ENCODE measurements at regions not wholly inside any gene's neighbourhood (a gene's known extent, or its start where the extent isn't known, plus 50 kb on each side); places are given as distances from the start of the nearest gene placed in this dataset.

- ATAC-seq: no peak
- no peak for DNase-seq
- H3K27me3 ChIP-seq: no peaks in the 10 kb centered on the region
- no peaks in the 10 kb centered on the region for H3K9me3 ChIP-seq
- no peaks in the 10 kb centered on the region for H3K36me3 ChIP-seq
- H3K27ac ChIP-seq: no peak overlapping the region
- H3K4me3 ChIP-seq: no peak overlapping the region
- TF ChIP-seq, protein P1, sequence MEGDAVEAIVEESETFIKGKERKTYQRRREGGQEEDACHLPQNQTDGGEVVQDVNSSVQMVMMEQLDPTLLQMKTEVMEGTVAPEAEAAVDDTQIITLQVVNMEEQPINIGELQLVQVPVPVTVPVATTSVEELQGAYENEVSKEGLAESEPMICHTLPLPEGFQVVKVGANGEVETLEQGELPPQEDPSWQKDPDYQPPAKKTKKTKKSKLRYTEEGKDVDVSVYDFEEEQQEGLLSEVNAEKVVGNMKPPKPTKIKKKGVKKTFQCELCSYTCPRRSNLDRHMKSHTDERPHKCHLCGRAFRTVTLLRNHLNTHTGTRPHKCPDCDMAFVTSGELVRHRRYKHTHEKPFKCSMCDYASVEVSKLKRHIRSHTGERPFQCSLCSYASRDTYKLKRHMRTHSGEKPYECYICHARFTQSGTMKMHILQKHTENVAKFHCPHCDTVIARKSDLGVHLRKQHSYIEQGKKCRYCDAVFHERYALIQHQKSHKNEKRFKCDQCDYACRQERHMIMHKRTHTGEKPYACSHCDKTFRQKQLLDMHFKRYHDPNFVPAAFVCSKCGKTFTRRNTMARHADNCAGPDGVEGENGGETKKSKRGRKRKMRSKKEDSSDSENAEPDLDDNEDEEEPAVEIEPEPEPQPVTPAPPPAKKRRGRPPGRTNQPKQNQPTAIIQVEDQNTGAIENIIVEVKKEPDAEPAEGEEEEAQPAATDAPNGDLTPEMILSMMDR (IDR thresholded peaks at IDR 0.05): no peak
- no peak for TF ChIP-seq POLR2A (IDR thresholded peaks at IDR 0.05)
- intact Hi-C loops (cut with DNase I): no loop called here
- 77% methylated on average over 6 of the region's 6 CpGs for WGBS (ENCODE audit: insufficient coverage, low coverage, low lambda C conversion rate, missing lambda C conversion rate)
- H3K4me1 ChIP-seq: no peaks in the 10 kb centered on the region
These were observed 98.0 kb upstream of the VLDLR start for GRCh38 chr9:2523591-2523990.

DNA sequence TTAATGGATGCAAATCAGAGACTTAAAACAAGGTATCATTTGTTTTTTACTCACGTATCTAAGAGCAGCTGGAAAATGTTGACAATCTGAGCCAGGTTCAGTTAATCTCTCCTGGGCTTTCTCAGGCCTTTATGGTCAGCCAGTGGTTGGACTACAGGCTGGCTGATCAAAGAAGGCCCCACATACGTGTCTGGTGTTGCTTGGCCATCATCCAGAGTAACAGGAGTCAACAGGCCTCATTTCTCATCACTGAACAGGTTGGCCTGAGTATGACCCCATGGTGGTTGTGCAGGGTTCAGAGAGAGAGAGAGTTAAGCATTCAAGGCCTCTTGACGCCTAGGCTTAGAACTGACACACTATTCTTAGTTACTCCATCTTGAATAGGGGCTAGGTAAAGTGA is 97.0 kb upstream of the VLDLR start:
- no peak overlapping the region for H3K4me3 ChIP-seq
- H3K27me3 ChIP-seq: no peaks in the 10 kb centered on the region
- TF ChIP-seq POLR2A (IDR thresholded peaks at IDR 0.05): no peak
- TF ChIP-seq, protein P1 (IDR thresholded peaks at IDR 0.05): no peak
- no peak overlapping the region for H3K27ac ChIP-seq
- intact Hi-C loops (cut with DNase I): no loop called here
- H3K36me3 ChIP-seq: no peaks in the 10 kb centered on the region
- no peaks in the 10 kb centered on the region for H3K4me1 ChIP-seq
- DNase-seq: no peak
- 47% methylated on average over 2 of the region's 3 CpGs for WGBS (ENCODE audit: insufficient coverage, low coverage, low lambda C conversion rate, missing lambda C conversion rate)
- H3K9me3 ChIP-seq: no peaks in the 10 kb centered on the region
- ATAC-seq: no peak

- intact Hi-C loops (cut with DNase I): no loop called here
- no peak for DNase-seq
- H3K4me1 ChIP-seq: no peaks in the 10 kb centered on the region
- H3K36me3 ChIP-seq: no peaks in the 10 kb centered on the region
- TF ChIP-seq POLR2A (IDR thresholded peaks at IDR 0.05): no peak
- TF ChIP-seq, protein P1 (IDR thresholded peaks at IDR 0.05): no peak
- no peak for ATAC-seq
- H3K9me3 ChIP-seq: no peaks in the 10 kb centered on the region
- no peaks in the 10 kb centered on the region for H3K27me3 ChIP-seq
- H3K27ac ChIP-seq: no peak overlapping the region
- 100% methylated on average over 1 of the region's 2 CpGs for WGBS (ENCODE audit: insufficient coverage, low coverage, low lambda C conversion rate, missing lambda C conversion rate)
- H3K4me3 ChIP-seq: no peak overlapping the region
These were observed 96.4 kb upstream of the VLDLR start for GRCh38 chr9:2525147-2525546.

DNA sequence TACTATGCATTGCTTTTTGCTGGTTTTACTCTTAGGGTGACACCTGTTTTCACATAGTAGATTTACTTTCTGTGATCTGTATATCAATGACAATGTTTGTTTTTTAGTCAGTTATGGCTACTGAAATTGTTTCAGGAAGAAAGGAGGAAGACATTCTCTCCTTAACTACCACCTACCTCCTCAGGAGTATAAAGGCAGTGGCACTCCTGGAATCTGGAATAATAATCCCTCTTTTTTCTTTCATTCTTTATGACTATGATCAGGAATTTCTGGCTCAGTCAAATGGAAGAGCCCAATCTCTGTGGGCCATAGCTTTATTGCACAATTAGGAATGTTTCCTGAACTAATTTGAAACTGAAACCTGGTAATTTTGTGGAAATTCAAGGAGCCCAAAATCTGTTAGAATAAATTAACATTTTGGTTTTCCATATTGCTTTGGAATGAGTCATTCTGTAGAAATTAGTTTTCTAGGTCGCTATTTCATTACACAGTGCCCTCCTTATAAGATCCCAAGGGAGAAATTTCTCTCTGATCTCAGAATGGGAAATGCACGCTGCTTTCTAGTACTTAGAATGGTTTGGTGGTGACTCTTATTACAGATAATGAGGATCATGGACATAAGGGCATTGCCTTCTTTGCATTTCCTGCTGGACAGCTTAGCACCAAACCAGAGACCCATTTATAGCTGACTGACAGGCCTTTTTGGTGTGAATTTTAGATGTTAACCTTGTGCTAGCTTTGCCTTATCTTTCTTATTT is 95.3 kb upstream of the VLDLR start:
- TF ChIP-seq POLR2A (IDR thresholded peaks at IDR 0.05): no peak
- TF ChIP-seq, protein P1 (IDR thresholded peaks at IDR 0.05): no peak
- Histone ChIP-seq H3K4me1 (no peaks in the 10 kb centered on the region), H3K36me3 (no peaks in the 10 kb centered on the region), H3K4me3 (no peak overlapping the region), H3K9me3 (no peaks in the 10 kb centered on the region), H3K27me3 (no peaks in the 10 kb centered on the region), H3K27ac (no peak overlapping the region)
- intact Hi-C loops (cut with DNase I): no loop called here
- 62% methylated on average over 2 of the region's 2 CpGs for WGBS (ENCODE audit: insufficient coverage, low coverage, low lambda C conversion rate, missing lambda C conversion rate)
- ATAC-seq (no peak), DNase-seq (no peak)
